ENCODE measurements at regions not wholly inside any gene's neighbourhood (a gene's known extent, or its start where the extent isn't known, plus 50 kb on each side); places are given as distances from the start of the nearest gene placed in this dataset.
A peak's percentile ranks its signal among the peaks of the same experiment; 100 is the strongest.

GRCh38 chr14:66074537-66074936, 411.6 kb upstream of the CCDC196 start:
- in situ Hi-C loops (cut with MboI; ENCODE audit: low pct_unique_long_range_greater_than_20kb, low sequenced_read_pairs), result loop anchor here (25.0 kb wide), 1 partner anchor 912 kb away; no protein-coding TSS in a partner anchor
- peak; percentile 13 for DNase-seq

GRCh38 chr14:66076176-66076575, 410.0 kb upstream of the CCDC196 start:
- in situ Hi-C loops (cut with MboI; ENCODE audit: low pct_unique_long_range_greater_than_20kb, low sequenced_read_pairs), result no loop called here
- no peak for DNase-seq

DNA sequence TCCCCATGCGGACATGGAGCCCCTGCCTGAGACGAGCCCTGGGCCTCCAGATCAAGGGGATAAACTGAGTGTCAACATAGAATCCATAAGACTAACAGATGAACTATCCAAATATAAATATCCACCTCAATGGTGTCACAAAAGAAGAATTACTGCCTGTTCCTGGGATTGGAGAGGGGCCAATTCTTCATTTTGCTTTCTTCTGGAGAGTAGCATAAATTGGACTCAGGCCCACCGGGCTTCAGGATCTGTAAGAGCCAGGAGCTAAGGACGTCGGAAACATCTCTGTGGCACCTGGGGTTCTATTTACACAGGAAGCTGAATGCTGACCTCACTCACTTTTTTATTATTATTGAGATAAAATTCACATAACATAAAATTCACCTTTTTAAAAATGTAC, 408.2 kb upstream of the CCDC196 start:
- DNase-seq, result no peak
- in situ Hi-C loops (cut with MboI; ENCODE audit: low pct_unique_long_range_greater_than_20kb, low sequenced_read_pairs), result no loop called here

- DNase-seq, result no peak
- in situ Hi-C loops (cut with MboI; ENCODE audit: low pct_unique_long_range_greater_than_20kb, low sequenced_read_pairs), result no loop called here
Observed at GRCh38 chr14:66081594-66082376, 404.4 kb upstream of the CCDC196 start.

DNA sequence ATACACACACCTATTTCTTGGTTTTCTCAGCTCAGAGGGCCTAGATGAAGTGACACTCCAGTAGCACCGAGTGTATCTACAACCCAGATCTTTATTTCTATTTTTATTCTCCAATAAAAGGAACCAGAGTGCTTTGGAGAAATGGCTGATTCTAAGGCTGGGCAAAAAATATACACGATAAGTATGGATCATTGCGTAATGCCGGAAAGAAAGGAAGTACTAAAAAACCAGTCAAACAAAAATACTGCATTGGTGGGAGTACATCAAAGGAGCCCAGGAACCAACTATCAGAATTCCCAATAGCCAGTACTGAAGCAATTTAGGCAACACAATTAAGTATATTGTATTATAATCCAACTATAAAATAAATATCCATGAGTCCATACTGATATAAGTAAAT, 400.9 kb upstream of the CCDC196 start:
- peak; percentile 43 for DNase-seq
- in situ Hi-C loops (cut with MboI; ENCODE audit: low pct_unique_long_range_greater_than_20kb, low sequenced_read_pairs), result no loop called here

DNA sequence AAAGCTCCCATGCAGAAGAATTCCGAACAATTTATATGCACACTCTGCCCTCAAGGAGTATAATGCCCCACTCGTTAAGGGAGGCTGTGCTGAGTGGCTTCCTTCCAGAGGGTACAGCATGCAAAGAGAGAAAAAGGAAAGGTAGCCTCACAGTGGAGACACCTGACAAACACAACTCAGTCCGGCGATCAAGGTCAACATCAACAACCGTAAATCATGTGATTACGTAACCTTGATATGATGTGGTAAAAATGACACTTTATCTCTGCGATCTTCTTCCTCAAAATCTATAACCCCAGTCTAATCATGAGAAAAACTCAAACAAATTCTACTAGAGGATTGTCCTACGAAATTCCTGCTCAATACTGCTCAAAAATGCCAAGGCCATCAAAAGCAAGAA, 400.5 kb upstream of the CCDC196 start:
- in situ Hi-C loops (cut with MboI; ENCODE audit: low pct_unique_long_range_greater_than_20kb, low sequenced_read_pairs), result no loop called here
- peak; percentile 27 for DNase-seq

GRCh38 chr14:66087231-66087630, 398.9 kb upstream of the CCDC196 start:
- DNase-seq, result no peak

GRCh38 chr14:66088656-66089055, 397.5 kb upstream of the CCDC196 start:
- in situ Hi-C loops (cut with MboI; ENCODE audit: low pct_unique_long_range_greater_than_20kb, low sequenced_read_pairs), result no loop called here
- no peak for DNase-seq

More at GRCh38 chr14:66087231-66087630, 398.9 kb upstream of the CCDC196 start:
- in situ Hi-C loops (cut with MboI; ENCODE audit: low pct_unique_long_range_greater_than_20kb, low sequenced_read_pairs), result no loop called here

GRCh38 chr14:66092206-66092605, 394.0 kb upstream of the CCDC196 start:
- in situ Hi-C loops (cut with MboI; ENCODE audit: low pct_unique_long_range_greater_than_20kb, low sequenced_read_pairs), result no loop called here
- DNase-seq, result no peak

DNA sequence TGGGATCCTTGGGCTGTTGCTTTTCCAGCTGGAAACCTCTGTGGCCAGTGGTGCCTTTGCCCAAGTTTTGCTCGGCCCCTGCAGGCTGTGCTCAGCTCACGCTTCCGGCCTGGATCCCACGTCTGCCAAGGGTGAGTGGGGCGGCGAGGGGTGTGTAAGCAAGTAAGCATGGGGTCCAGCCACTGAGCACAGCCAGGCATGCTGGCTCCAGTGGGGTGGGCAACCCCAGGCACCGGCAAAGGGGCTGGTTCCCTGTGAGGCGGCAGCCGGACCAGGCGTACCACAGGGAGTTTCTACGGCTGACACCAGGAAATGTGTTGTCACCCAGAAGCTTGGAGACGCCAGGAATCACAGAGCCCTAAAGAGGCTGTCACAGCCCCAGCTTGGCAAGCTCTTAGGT, 393.4 kb upstream of the CCDC196 start:
- in situ Hi-C loops (cut with MboI; ENCODE audit: low pct_unique_long_range_greater_than_20kb, low sequenced_read_pairs), result no loop called here
- no peak for DNase-seq

- in situ Hi-C loops (cut with MboI; ENCODE audit: low pct_unique_long_range_greater_than_20kb, low sequenced_read_pairs), result no loop called here
- no peak for DNase-seq
Observed at GRCh38 chr14:66094001-66094727, 392.0 kb upstream of the CCDC196 start.

- in situ Hi-C loops (cut with MboI; ENCODE audit: low pct_unique_long_range_greater_than_20kb, low sequenced_read_pairs), result no loop called here
- no peak for DNase-seq
Observed at GRCh38 chr14:66099451-66099850, 386.7 kb upstream of the CCDC196 start.

GRCh38 chr14:66099931-66100330, 386.2 kb upstream of the CCDC196 start:
- no peak for DNase-seq
- in situ Hi-C loops (cut with MboI; ENCODE audit: low pct_unique_long_range_greater_than_20kb, low sequenced_read_pairs), result no loop called here

- no peak for DNase-seq
- in situ Hi-C loops (cut with MboI; ENCODE audit: low pct_unique_long_range_greater_than_20kb, low sequenced_read_pairs), result no loop called here
Observed at GRCh38 chr14:66101662-66102061, 384.5 kb upstream of the CCDC196 start.

- in situ Hi-C loops (cut with MboI; ENCODE audit: low pct_unique_long_range_greater_than_20kb, low sequenced_read_pairs), result no loop called here
Observed at GRCh38 chr14:66104486-66104885, 381.7 kb upstream of the CCDC196 start.

GRCh38 chr14:66105815-66106214, 380.4 kb upstream of the CCDC196 start:
- in situ Hi-C loops (cut with MboI; ENCODE audit: low pct_unique_long_range_greater_than_20kb, low sequenced_read_pairs), result no loop called here
- no peak for DNase-seq

More at GRCh38 chr14:66104486-66104885, 381.7 kb upstream of the CCDC196 start:
- peak; percentile 48 for DNase-seq

DNA sequence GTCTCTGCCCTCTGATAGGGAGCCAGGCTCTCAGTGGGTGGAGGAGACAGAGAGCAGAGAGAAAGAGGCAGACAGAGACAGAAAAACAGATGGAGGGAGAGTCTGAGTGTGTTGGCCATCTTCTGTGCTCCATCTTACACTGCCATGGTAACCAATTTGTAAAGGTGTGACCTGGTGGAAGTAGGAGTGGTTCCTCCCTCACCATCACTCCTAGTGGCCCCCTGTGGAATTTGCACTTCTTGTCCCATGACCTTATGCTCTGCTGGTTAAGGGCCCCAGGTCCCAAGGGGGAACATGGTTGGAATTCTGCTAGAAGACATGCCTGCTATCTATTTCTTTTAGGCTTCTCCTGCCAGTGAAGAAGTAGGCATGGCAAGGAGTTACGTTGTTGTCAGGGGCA, 376.7 kb upstream of the CCDC196 start:
- DNase-seq, result no peak
- in situ Hi-C loops (cut with MboI; ENCODE audit: low pct_unique_long_range_greater_than_20kb, low sequenced_read_pairs), result no loop called here

- in situ Hi-C loops (cut with MboI; ENCODE audit: low pct_unique_long_range_greater_than_20kb, low sequenced_read_pairs), result no loop called here
Observed at GRCh38 chr14:66111891-66112290, 374.3 kb upstream of the CCDC196 start.

DNA sequence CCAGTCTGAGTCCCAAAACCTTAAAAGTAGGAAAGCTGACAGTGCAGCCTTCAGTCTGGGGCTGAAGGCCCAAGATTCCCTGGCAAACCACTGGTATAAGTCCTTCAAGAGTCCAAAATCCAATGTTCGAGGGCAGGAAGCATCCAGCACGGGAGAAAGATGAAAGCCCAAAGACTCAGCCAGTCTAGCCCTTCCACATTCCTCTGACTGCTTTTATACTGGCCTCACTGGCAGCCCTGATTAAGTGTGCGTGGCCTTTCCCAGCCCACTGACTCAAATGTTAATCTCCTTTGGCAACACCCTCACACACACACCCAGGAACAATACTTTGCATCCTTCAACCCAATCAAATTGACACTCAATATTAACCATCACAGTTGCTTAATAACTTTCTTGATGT, 372.1 kb upstream of the CCDC196 start:
- no peak for DNase-seq

More at GRCh38 chr14:66111891-66112290, 374.3 kb upstream of the CCDC196 start:
- no peak for DNase-seq

DNA sequence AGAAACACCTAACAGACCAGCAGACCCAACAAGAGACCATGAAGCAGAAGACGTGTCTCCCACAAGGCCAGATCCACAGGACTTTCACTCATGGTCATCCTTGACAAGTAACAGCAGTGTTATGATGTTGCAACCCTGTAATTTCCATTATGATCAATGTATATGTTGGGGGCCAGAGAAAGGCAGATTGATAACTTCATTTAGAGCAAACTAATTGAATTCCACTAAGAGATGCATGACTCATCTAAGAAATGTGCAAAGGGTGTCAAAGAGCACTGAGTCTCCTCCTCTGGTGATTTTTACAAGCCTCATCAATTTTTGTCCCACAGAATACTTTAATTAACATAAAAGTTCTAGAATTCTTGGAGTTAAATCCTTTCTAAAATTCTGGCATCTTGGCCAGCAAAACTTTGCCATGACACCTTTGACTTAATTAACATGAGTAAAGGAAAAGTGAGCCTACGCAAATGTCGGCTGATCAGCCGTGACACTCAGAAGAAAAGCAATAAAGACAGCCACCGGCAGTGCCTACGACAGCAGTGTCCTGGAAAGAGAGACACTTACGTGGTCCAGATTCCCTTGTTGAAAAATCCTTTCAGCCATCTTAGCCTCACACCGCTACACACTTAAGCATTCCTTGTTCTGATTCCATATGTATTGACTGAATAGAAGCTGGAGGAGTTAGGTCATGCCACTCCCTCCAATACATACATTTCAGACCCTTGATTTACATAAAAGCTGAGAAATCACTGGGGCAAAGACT, 370.2 kb upstream of the CCDC196 start:
- no peak for DNase-seq
- in situ Hi-C loops (cut with MboI; ENCODE audit: low pct_unique_long_range_greater_than_20kb, low sequenced_read_pairs), result no loop called here

More for the DNA sequence above, 372.1 kb upstream of the CCDC196 start:
- in situ Hi-C loops (cut with MboI; ENCODE audit: low pct_unique_long_range_greater_than_20kb, low sequenced_read_pairs), result no loop called here
